ENCODE measurements at regions not wholly inside any gene's neighbourhood (a gene's known extent, or its start where the extent isn't known, plus 50 kb on each side); places are given as distances from the start of the nearest gene placed in this dataset.
"Not testable (repeated sequence)": the region's sequence is repeated elsewhere in the genome, so short reads cannot be mapped to it uniquely, and the experiment has no call there.

GRCh38 chr16:21549396-21549795 lies 50.0 kb upstream of the METTL9 start:
- peaks cover 22% of the 10 kb centered on the region for H3K4me1 Mint-ChIP-seq
- H3K27me3 Mint-ChIP-seq; H3K9me3 Mint-ChIP-seq; H3K4me3 Mint-ChIP-seq; DNase-seq; POLR2A ChIA-PET; CTCF ChIA-PET; H3K36me3 Mint-ChIP-seq (ENCODE audit: low read depth); H3K27ac Mint-ChIP-seq; intact Hi-C loops (cut with micrococcal nuclease); ATAC-seq (ENCODE audit: low read depth): not testable (repeated sequence)

Data from activated B cell treated with CpG ODN at 0.5 μM for 24 hours (primary cell).